ENCODE measurements at regions not wholly inside any gene's neighbourhood (a gene's known extent, or its start where the extent isn't known, plus 50 kb on each side); places are given as distances from the start of the nearest gene placed in this dataset.
"Not testable (repeated sequence)": the region's sequence is repeated elsewhere in the genome, so short reads cannot be mapped to it uniquely, and the experiment has no call there.

DNA sequence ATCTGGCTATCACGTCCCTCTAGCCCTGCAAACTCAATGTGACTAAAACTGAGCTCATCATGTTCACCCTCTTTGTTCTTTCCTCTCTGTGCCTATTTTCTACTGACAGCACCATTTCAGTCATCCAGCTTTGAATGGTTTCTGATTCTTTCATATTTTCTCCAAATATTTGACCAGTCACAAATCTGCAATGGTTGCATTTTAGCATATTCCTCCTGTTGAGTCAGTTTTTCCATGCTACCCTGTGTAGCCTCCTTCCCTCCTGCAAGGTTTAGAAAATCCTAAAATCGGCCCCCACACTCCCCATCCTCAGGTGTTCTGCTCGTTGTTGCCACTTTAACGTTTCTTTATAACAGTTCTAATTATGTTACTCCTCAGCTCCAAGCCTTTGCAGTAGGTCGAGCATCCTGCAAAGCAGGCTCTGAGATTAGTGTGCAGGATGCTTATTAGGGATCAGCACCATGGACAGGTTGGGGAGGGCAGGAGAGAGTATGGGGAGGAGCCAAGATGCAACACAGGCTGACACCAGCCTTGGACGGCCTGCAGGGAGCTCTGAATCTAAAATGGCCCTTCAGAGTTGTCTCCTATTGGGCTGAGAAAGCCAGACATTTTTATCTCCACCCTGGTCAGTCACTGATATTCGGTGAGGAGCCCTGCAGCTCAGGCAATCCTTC, 531.0 kb upstream of the COBL start:
- H3K4me3 ChIP-seq (ENCODE audit: low read length) = no peak overlapping the region
- DNase-seq (ENCODE audit: low read depth) = no peak
- TF ChIP-seq, protein P1, sequence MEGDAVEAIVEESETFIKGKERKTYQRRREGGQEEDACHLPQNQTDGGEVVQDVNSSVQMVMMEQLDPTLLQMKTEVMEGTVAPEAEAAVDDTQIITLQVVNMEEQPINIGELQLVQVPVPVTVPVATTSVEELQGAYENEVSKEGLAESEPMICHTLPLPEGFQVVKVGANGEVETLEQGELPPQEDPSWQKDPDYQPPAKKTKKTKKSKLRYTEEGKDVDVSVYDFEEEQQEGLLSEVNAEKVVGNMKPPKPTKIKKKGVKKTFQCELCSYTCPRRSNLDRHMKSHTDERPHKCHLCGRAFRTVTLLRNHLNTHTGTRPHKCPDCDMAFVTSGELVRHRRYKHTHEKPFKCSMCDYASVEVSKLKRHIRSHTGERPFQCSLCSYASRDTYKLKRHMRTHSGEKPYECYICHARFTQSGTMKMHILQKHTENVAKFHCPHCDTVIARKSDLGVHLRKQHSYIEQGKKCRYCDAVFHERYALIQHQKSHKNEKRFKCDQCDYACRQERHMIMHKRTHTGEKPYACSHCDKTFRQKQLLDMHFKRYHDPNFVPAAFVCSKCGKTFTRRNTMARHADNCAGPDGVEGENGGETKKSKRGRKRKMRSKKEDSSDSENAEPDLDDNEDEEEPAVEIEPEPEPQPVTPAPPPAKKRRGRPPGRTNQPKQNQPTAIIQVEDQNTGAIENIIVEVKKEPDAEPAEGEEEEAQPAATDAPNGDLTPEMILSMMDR (IDR thresholded peaks at IDR 0.05; ENCODE audit: insufficient read depth, low read depth, low read length, missing control alignments) = no peak

DNA sequence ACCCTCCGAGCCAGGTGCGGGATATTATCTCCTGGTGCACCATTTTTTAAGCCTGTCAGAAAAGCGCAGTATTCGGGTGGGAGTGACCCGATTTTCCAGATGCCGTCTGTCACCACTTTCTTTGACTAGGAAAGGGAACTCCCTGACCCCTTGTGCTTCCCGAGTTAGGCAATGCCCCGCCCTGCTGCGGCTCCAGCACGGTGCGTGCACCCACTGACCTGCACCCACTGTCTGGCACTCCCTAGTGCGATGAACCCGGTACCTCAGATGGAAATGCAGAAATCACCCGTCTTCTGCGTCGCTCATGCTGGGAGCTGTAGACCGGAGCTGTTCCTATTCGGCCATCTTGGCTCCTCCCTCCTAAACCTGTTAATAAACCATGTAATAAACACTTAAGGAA, 522.5 kb upstream of the COBL start:
- DNase-seq (ENCODE audit: low read depth); H3K4me3 ChIP-seq (ENCODE audit: low read length): not testable (repeated sequence)

DNA sequence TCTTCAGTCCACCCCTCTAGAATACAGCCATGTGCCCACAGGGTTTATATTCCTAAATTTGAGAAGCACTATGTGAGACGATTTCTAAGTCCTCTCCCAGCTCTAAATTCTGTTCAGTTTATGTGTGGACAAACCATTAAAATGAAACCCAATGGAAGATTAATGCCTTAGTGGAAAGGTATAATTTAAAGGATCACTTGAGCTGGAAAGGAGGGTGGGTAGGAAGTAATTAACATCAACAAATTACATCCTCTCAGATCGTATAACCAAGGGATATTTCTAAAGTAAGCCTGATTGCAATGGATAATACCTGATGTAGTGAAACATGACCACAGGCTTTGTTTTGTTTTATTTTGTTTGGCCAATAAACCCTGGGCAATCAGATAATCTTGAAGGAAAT, 511.0 kb upstream of the COBL start:
- TF ChIP-seq, protein P1 (IDR thresholded peaks at IDR 0.05; ENCODE audit: insufficient read depth, low read depth, low read length, missing control alignments) = no peak
- H3K4me3 ChIP-seq (ENCODE audit: low read length) = no peak overlapping the region
- DNase-seq (ENCODE audit: low read depth) = no peak

DNA sequence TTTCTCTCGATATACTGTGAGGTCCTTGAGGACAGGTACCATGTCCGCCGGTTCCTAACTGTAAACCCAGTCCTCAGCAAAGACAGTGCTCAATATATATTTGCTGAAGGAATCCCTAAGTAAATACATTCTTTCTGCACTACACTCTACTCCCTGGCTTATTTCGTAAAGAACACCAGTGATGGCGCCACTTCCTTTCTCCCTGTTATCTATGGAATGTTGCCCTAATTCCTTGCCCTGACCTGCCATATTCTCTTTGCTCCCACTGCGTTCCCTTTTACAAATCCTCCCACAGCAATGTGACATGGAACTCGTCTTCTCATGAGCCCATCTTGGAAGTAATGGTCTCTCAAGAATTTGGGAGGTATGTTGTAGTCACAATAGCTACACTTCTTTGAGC, 507.4 kb upstream of the COBL start:
- H3K4me3 ChIP-seq (ENCODE audit: low read length) = no peak overlapping the region
- DNase-seq (ENCODE audit: low read depth) = no peak
- TF ChIP-seq, protein P1 (IDR thresholded peaks at IDR 0.05; ENCODE audit: insufficient read depth, low read depth, low read length, missing control alignments) = no peak

DNA sequence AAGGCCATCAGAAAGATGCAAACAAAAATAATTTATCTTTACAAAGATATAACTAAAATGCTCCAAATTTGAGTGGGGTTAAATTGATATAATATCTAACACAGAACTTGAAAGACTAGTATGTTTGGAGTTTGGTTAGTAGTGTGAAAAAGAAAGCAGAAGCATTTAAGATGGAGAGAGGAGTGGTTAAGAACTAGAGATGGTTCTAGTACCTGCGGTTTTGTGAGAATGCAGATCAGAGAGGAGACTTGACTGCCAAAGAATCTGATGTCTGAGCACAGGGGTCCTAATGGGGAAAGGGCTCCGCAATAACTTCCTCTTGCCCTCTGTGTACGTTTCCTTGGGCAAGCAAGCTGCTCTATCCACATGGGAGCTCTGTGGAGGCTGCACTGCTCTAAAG, 506.8 kb upstream of the COBL start:
- DNase-seq (ENCODE audit: low read depth) = no peak
- no peak overlapping the region for H3K4me3 ChIP-seq (ENCODE audit: low read length)
- TF ChIP-seq, protein P1 (IDR thresholded peaks at IDR 0.05; ENCODE audit: insufficient read depth, low read depth, low read length, missing control alignments) = no peak

DNA sequence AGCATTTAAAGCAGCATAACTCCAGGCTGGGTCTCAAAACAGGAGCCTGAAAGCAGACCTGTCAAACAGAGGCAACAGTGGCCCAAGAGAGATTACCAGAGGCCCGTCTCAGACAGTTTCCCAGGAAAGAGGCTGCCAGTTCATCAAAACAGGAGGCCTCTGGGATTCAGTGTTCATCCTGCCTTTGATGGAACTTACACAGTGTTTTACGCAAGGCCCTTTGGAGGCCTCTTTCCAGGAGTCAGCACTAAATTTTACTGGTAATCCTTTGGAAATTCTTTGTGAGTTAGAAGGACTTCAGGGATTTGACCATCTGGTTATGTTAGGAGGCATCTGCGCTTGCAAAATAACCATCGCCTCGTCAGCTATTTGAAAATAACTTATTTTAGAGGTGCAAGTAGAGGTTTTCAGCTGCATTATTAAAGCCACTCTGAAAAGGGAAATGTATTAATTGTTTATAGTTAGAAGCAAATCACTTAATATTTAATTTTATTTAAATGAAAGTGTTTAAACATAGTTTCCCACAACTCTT, 501.2 kb upstream of the COBL start:
- no peak overlapping the region for H3K4me3 ChIP-seq (ENCODE audit: low read length)
- TF ChIP-seq, protein P1 (IDR thresholded peaks at IDR 0.05; ENCODE audit: insufficient read depth, low read depth, low read length, missing control alignments) = no peak
- no peak for DNase-seq (ENCODE audit: low read depth)

DNA sequence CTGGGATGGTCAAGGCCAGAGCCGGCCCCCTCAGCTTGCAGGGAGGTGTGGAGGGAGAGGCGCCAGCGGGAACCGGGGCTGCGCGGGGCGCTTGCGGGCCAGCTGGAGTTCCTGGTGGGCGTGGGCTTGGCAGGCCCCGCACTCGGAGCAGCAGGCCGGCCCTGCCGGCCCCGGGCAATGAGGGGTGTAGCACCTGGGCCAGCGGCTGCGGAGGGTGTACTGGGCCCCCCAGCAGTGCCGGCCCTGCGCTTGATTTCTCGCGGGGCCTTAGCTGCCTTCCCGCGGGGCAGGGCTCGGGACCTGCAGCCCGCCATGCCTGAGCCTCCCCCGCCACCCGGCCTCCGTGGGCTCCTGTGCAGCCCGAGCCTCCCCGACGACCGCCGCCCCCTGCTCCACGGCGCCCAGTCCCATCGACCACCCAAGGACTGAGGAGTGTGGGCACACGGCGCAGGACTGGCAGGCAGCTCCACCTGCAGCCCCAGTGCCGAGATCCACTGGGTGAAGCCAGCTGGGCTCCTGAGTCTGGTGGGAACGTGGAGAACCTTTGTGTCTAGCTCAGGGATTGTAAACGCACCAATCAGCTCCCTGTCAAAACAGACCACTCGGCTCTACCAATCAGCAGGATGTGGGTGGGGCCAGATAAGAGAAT, 489.3 kb upstream of the COBL start:
- not testable (repeated sequence) for H3K4me3 ChIP-seq (ENCODE audit: low read length); DNase-seq (ENCODE audit: low read depth)

DNA sequence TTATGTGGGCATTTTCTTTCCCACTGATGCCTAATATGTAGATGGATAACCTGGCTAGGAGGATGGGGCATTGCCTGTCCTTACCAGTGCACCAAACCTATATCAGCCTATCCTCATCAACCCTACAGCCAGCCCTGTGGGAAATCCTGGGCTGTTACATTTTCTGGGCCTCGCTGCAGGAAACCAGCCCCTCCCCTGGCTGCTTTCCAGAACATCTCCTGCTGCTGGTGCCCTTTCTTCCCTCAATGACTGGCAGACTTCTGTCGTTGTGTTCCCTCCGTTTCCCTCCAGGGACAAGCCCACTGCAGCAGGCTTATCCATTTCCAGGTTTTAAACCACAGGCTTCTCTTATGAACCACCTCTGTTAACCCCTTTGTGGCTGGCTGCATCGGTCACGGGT, 486.1 kb upstream of the COBL start:
- DNase-seq (ENCODE audit: low read depth) = no peak
- TF ChIP-seq, protein P1 (IDR thresholded peaks at IDR 0.05; ENCODE audit: insufficient read depth, low read depth, low read length, missing control alignments) = no peak
- H3K4me3 ChIP-seq (ENCODE audit: low read length) = no peak overlapping the region

Data from epithelial cell of esophagus (primary cell).